HG02981 (cell line): ENCODE measurements at regions not wholly inside any gene's neighbourhood (a gene's known extent, or its start where the extent isn't known, plus 50 kb on each side); places are given as distances from the start of the nearest gene placed in this dataset.

Source experiments
- ATAC-seq: cut with Tn5 transposase; IDR thresholded peaks from one replicate; pipeline ENCODE4 v1.9.1; 2021; ENCODE audit warnings: mild to moderate bottlenecking, moderate library complexity; ENCODE audit not compliant: unreplicated experiment

GRCh38 chr3:132900481-132900880 is 137.7 kb upstream of the TMEM108 start:
- ATAC-seq = no peak

GRCh38 chr3:132898141-132898540 is 140.1 kb upstream of the TMEM108 start:
- no peak for ATAC-seq

GRCh38 chr3:132892956-132893355 is 145.2 kb upstream of the TMEM108 start:
- no peak for ATAC-seq

- no peak for ATAC-seq
These were observed 156.3 kb upstream of the TMEM108 start for GRCh38 chr3:132881756-132882409.

- ATAC-seq = no peak
These were observed 157.2 kb upstream of the TMEM108 start for GRCh38 chr3:132880986-132881385.

GRCh38 chr3:132879656-132880055 is 157.4 kb upstream of the NPHP3 start:
- no peak for ATAC-seq

GRCh38 chr3:132874701-132875100 is 152.5 kb upstream of the NPHP3 start:
- no peak for ATAC-seq

- no peak for ATAC-seq
These were observed 150.5 kb upstream of the NPHP3 start for GRCh38 chr3:132872711-132873110.

- ATAC-seq = no peak
These were observed 149.7 kb upstream of the NPHP3 start for GRCh38 chr3:132871956-132872355.

- no peak for ATAC-seq
These were observed 148.3 kb upstream of the NPHP3 start for GRCh38 chr3:132870541-132870940.

GRCh38 chr3:132867956-132868355 is 145.7 kb upstream of the NPHP3 start:
- ATAC-seq = no peak

GRCh38 chr3:132867526-132867925 is 145.3 kb upstream of the NPHP3 start:
- ATAC-seq = no peak

GRCh38 chr3:132857317-132857716 is 135.1 kb upstream of the NPHP3 start:
- ATAC-seq = no peak

GRCh38 chr3:132854856-132855535 is 132.8 kb upstream of the NPHP3 start:
- ATAC-seq = no peak

- ATAC-seq = no peak
These were observed 125.8 kb upstream of the NPHP3 start for GRCh38 chr3:132847849-132848625.

- no peak for ATAC-seq
These were observed 121.8 kb upstream of the NPHP3 start for GRCh38 chr3:132843851-132844553.

- no peak for ATAC-seq
These were observed 121.1 kb upstream of the NPHP3 start for GRCh38 chr3:132843349-132843748.

- no peak for ATAC-seq
These were observed 119.4 kb upstream of the NPHP3 start for GRCh38 chr3:132841621-132842020.

GRCh38 chr3:132840201-132840700 is 118.0 kb upstream of the NPHP3 start:
- ATAC-seq = no peak

- ATAC-seq = no peak
These were observed 116.3 kb upstream of the NPHP3 start for GRCh38 chr3:132838477-132838876.

GRCh38 chr3:132837615-132838014 is 115.4 kb upstream of the NPHP3 start:
- ATAC-seq = no peak
